LNCAP (cell line): ENCODE measurements at regions not wholly inside any gene's neighbourhood (a gene's known extent, or its start where the extent isn't known, plus 50 kb on each side); places are given as distances from the start of the nearest gene placed in this dataset.

ENCODE experiments used
- TF ChIP-seq, protein P1 (sequence below): fragments of 450-650 bp; IDR thresholded peaks from 2 replicates; pipeline ENCODE4 v1.5.1; 2017; ENCODE audit warnings: mild to moderate bottlenecking

DNA sequence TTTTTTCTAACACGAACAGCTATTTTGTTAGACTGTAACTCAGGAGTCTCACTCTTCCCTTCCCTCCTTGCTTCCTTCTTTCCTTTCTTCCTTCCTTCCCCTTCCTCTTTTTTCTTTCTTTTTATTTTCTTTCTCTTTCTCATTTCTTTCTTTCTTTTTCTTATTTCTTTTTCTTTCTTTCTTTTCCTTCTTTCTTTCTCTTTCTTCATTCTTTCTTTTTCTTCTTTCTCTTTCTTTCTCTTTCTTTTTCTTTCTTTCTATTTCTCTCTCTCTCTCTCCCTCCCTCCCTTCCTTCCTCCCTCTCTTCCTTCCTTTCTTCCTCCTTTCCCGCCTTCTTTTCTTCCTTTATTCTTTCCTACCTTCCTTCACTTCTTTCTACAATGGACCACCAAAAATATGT, 1443.0 kb upstream of the LRRTM3 start:
- TF ChIP-seq, protein P1, sequence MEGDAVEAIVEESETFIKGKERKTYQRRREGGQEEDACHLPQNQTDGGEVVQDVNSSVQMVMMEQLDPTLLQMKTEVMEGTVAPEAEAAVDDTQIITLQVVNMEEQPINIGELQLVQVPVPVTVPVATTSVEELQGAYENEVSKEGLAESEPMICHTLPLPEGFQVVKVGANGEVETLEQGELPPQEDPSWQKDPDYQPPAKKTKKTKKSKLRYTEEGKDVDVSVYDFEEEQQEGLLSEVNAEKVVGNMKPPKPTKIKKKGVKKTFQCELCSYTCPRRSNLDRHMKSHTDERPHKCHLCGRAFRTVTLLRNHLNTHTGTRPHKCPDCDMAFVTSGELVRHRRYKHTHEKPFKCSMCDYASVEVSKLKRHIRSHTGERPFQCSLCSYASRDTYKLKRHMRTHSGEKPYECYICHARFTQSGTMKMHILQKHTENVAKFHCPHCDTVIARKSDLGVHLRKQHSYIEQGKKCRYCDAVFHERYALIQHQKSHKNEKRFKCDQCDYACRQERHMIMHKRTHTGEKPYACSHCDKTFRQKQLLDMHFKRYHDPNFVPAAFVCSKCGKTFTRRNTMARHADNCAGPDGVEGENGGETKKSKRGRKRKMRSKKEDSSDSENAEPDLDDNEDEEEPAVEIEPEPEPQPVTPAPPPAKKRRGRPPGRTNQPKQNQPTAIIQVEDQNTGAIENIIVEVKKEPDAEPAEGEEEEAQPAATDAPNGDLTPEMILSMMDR: no peak

DNA sequence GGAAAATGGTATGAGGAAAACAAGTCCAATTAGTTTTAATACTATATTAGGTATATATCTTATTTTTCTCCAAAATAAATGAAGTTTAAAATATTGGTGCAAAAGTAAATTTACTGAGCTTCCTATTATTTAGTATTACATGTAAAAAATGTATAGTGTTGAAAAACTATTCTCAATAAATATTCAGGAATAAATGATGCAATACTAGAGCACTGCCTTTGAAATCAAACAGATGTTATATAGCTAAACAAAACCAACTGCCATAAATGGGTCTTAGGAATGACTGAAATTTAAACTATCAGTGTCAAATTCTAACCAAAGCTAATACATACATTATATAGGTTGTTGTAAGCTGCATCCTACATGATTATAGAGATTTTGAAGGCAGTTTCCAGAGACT, 1434.0 kb upstream of the LRRTM3 start:
- TF ChIP-seq, protein P1: no peak

DNA sequence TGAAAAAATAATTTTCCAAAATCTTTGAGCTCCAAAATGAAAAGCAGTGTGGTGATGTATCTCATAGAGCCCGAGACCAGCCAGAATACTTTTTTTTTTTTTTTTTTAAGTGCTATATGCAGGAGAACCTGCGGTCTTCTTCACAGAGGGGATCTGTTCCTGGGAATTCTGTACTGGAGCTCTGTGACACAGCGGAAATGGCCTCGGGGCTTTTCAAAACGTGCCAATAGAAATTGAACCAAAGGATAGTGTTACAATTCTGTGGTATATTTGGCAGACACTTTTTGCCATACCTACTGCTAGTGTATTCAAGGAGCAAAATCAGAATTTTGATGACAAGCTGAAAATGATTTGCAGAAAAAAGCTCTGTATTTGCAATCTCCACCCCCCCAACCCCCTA, 1429.3 kb upstream of the LRRTM3 start:
- TF ChIP-seq, protein P1: no peak

DNA sequence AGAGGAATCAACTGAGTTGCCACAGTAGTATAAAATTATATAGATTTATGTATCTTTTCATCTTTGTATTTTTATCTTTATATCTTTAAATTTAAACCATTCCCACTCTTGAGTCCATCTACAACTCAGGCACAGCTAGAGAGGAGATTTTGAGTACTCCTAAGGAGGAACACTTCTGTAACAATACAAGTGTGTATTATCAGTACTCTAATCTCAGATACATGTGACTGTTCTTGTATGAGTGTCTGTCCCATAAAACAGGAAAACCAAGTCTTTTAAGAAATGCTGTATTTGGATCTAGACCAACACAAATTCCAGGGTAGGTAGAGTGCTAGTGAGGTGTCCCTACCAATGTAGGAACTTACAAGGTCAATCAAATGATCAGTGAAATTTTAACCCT, 1428.0 kb upstream of the LRRTM3 start:
- TF ChIP-seq, protein P1: no peak

DNA sequence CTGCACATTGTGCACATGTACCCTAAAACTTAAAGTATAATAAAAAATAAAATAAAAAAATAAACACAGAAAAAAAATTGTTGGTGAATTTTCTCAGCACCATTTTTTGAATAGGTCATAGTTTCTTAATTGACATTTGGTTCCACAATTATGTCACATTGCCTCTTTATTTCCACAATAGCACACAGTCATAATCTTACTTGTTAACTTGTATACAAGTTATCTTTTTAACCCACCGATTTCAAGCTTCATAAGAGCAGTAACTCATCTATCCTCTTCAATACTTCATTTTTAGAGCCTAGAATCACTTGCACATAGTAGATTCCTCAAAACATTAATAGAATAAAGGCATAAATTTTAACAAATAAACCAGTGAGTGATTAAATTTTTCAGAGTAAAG, 1425.1 kb upstream of the LRRTM3 start:
- TF ChIP-seq, protein P1: no peak

DNA sequence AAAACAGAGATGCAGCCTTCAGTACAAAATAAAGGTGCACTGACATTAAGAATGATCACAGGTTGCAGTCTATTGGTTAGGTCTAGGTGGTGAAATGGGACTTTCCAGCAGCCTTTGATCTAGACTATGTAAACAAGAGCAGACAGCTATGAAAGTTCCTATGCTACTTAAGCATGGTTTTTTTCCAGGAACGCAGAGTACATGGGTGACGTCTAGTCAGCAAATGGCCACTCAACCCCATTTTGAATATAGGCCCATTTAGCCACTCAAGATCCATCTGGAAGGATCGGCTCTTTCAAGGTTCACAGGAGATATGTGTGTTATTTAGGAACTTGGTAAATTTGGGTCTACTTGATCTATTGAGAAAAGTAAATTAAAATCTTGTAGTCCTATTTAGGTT, 1424.6 kb upstream of the LRRTM3 start:
- TF ChIP-seq, protein P1: no peak

DNA sequence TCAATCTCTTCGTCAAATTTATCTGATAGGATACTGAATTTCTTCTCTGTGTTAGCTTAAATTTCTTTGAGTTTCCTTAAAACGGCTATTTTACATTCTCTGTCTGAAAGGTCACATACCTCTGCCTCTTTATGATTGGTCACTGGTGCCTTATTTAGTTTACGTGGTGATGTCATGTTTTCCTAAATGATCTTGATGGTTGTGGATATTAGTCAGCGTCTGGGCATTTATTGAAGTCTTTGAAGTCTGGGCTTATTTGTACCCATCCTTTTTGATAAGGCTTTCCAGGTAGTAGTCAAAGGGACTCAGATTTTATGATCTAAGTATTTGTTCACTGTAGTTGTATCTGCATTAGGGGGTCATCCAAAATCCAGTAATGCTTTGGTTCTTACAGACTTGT, 1407.5 kb upstream of the LRRTM3 start:
- TF ChIP-seq, protein P1: no peak

DNA sequence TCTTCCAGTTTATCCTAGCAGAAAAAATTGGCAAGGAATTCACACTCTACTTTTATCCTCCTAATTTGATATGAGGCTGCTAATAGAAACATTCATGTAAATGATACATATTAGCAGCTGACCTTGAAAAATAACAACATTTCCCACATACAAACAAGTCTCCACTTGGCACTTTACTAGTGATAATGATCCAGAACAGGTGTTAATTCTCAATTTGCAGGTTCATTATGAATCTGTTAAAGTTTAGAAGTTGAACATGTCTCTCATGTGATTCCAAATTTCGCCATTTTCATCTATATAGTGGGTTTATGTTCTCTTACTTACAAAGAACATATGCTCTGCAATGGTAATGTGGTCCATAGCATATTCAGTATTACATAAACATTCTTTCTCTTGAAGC, 1396.8 kb upstream of the LRRTM3 start:
- TF ChIP-seq, protein P1: no peak
